ENCODE measurements at regions not wholly inside any gene's neighbourhood (a gene's known extent, or its start where the extent isn't known, plus 50 kb on each side); places are given as distances from the start of the nearest gene placed in this dataset.

- no peak for TF ChIP-seq FOS (IDR thresholded peaks at IDR 0.05; ENCODE audit: borderline replicate concordance, insufficient read depth, low read length)
- no peak for TF ChIP-seq CTCF (IDR thresholded peaks at IDR 0.05; ENCODE audit: extremely low read depth in 1 of 2, insufficient read depth in 1 of 2, low read depth in 1 of 2, low read length in 2 of 2)
- no peak for TF ChIP-seq POLR2AphosphoS5 (IDR thresholded peaks at IDR 0.05; ENCODE audit: insufficient read depth, low read depth, low read length)
- no peak for TF ChIP-seq GATA2 (IDR thresholded peaks at IDR 0.05; ENCODE audit: insufficient read depth, insufficient read length, low read depth, low read length)
- no peak for TF ChIP-seq POLR2A (IDR thresholded peaks at IDR 0.05; ENCODE audit: low read depth, low read length)
- no peak for FAIRE-seq
Measured at GRCh38 chr12:127241072-127241817, 1025.7 kb upstream of the TMEM132C start.

GRCh38 chr12:127245009-127245408 lies 1022.0 kb upstream of the TMEM132C start:
- Histone ChIP-seq H3K9ac (replicated peaks; ENCODE audit: extremely low read depth, insufficient read depth, low read length) (no peak overlapping the region), H3K27ac (ENCODE audit: insufficient read depth, low read depth, low read length) (no peak overlapping the region)
- dilution Hi-C loops (cut with MboI; ENCODE audit: extremely low pct_ligation_motif_present, low sequenced_read_pairs): no loop called here

More at GRCh38 chr12:127241072-127241817, 1025.7 kb upstream of the TMEM132C start:
- BruUV-seq (replicated peaks): no TSS peak
- H3K27ac ChIP-seq (ENCODE audit: insufficient read depth, low read depth, low read length): no peak overlapping the region
- H3K9me3 ChIP-seq (replicated peaks; ENCODE audit: control insufficient read depth, insufficient read depth, low read length): peaks cover 7% of the 10 kb centered on the region
- dilution Hi-C loops (cut with MboI; ENCODE audit: extremely low pct_ligation_motif_present, low sequenced_read_pairs): no loop called here
- intact Hi-C loops (cut with micrococcal nuclease): no loop called here
- H3K79me2 ChIP-seq (ENCODE audit: control insufficient read depth, insufficient read depth, low read length): no peaks in the 10 kb centered on the region
- H2AFZ ChIP-seq (ENCODE audit: low read depth, low read length): no peak overlapping the region
- no peak overlapping the region for H3K9ac ChIP-seq (replicated peaks; ENCODE audit: extremely low read depth, insufficient read depth, low read length)
- DNase-seq (ENCODE audit: low read depth, low spot score): no peak
- no peaks in the 10 kb centered on the region for H3K9me1 ChIP-seq (replicated peaks; ENCODE audit: control insufficient read depth, extremely low read depth, insufficient read depth, low read length)
- no peaks in the 10 kb centered on the region for H3K27me3 ChIP-seq (ENCODE audit: control insufficient read depth in 2 of 2, insufficient read depth in 2 of 2, low read length in 2 of 2)
- no peaks in the 10 kb centered on the region for H3K4me1 ChIP-seq (ENCODE audit: control insufficient read depth, extremely low read depth, insufficient read depth, low read length)
- H3K36me3 ChIP-seq (ENCODE audit: control insufficient read depth in 2 of 2, extremely low read depth in 1 of 2, insufficient read depth in 2 of 2, low read length in 2 of 2): no peaks in the 10 kb centered on the region
- no peak overlapping the region for H3K4me2 ChIP-seq (ENCODE audit: insufficient read depth, low read length)
- ChIA-PET POLR2A (no interaction called here), CTCF (no interaction called here)
- no peak overlapping the region for H3K4me3 ChIP-seq (replicated peaks in 1 of 3; ENCODE audit: insufficient read depth in 1 of 3, low read depth in 1 of 3, low read length in 3 of 3)
- H4K20me1 ChIP-seq (replicated peaks; ENCODE audit: control insufficient read depth, extremely low read depth, insufficient read depth, low read length): no peaks in the 10 kb centered on the region

More at GRCh38 chr12:127245009-127245408, 1022.0 kb upstream of the TMEM132C start:
- H3K4me3 ChIP-seq (replicated peaks in 1 of 3; ENCODE audit: insufficient read depth in 1 of 3, low read depth in 1 of 3, low read length in 3 of 3): no peak overlapping the region
- no TSS peak for BruUV-seq (replicated peaks)
- TF ChIP-seq EZH2 (IDR thresholded peaks at IDR 0.05; ENCODE audit: borderline replicate concordance, low read depth, low read length, severe bottlenecking): no peak
- TF ChIP-seq POLR2A (IDR thresholded peaks at IDR 0.05; ENCODE audit: low read depth, low read length): no peak
- TF ChIP-seq CTCF (IDR thresholded peaks at IDR 0.05; ENCODE audit: extremely low read depth in 1 of 2, insufficient read depth in 1 of 2, low read depth in 1 of 2, low read length in 2 of 2): no peak
- no peak for TF ChIP-seq MYC (IDR thresholded peaks at IDR 0.05; ENCODE audit: low read depth, low read length)
- TF ChIP-seq JUN (IDR thresholded peaks at IDR 0.05; ENCODE audit: borderline replicate concordance, insufficient read depth, insufficient read length, low read depth): no peak
- TF ChIP-seq GATA2 (IDR thresholded peaks at IDR 0.05; ENCODE audit: insufficient read depth, insufficient read length, low read depth, low read length): no peak
- TF ChIP-seq MAX (IDR thresholded peaks at IDR 0.05; ENCODE audit: insufficient read depth, insufficient read length): no peak
- H3K36me3 ChIP-seq (ENCODE audit: control insufficient read depth in 2 of 2, extremely low read depth in 1 of 2, insufficient read depth in 2 of 2, low read length in 2 of 2): no peaks in the 10 kb centered on the region
- H2AFZ ChIP-seq (ENCODE audit: low read depth, low read length): no peak overlapping the region
- no peaks in the 10 kb centered on the region for H4K20me1 ChIP-seq (replicated peaks; ENCODE audit: control insufficient read depth, extremely low read depth, insufficient read depth, low read length)
- H3K79me2 ChIP-seq (ENCODE audit: control insufficient read depth, insufficient read depth, low read length): no peaks in the 10 kb centered on the region
- H3K9me1 ChIP-seq (replicated peaks; ENCODE audit: control insufficient read depth, extremely low read depth, insufficient read depth, low read length): no peaks in the 10 kb centered on the region
- no peak overlapping the region for H3K4me2 ChIP-seq (ENCODE audit: insufficient read depth, low read length)
- no peaks in the 10 kb centered on the region for H3K4me1 ChIP-seq (ENCODE audit: control insufficient read depth, extremely low read depth, insufficient read depth, low read length)
- H3K9me3 ChIP-seq (replicated peaks; ENCODE audit: control insufficient read depth, insufficient read depth, low read length): peaks cover 4% of the 10 kb centered on the region
- no peak for DNase-seq (ENCODE audit: low read depth, low spot score)
- intact Hi-C loops (cut with micrococcal nuclease): no loop called here
- ChIA-PET POLR2A (no interaction called here), CTCF (no interaction called here)
- FAIRE-seq: no peak
- no peaks in the 10 kb centered on the region for H3K27me3 ChIP-seq (ENCODE audit: control insufficient read depth in 2 of 2, insufficient read depth in 2 of 2, low read length in 2 of 2)

Data from endothelial cell of umbilical vein (primary cell).